Skeletal muscle tissue (tissue), 3 donors: ENCODE measurements at regions not wholly inside any gene's neighbourhood (a gene's known extent, or its start where the extent isn't known, plus 50 kb on each side); places are given as distances from the start of the nearest gene placed in this dataset.

Source experiments
- H3K27ac ChIP-seq: one replicate; pipeline ENCODE4 v1.7.0; 2013; ENCODE audit warnings: mild to moderate bottlenecking, low read depth, low read length, inconsistent platforms
- H3K27me3 ChIP-seq, 3 donors: one replicate each; pipeline ENCODE4 v1.7.0; 2013; ENCODE audit warnings: low read length in 3 of 3; ENCODE audit not compliant: control insufficient read depth in 3 of 3, insufficient read depth in 3 of 3
- H3K36me3 ChIP-seq, 3 donors: one replicate each; pipeline ENCODE4 v1.7.0; 2013; ENCODE audit warnings: low read length in 3 of 3; ENCODE audit not compliant: control insufficient read depth in 3 of 3, insufficient read depth in 3 of 3
- H3K4me1 ChIP-seq, 3 donors: one replicate each; pipeline ENCODE4 v1.7.0; 2013; ENCODE audit warnings: low read length in 3 of 3, mild to moderate bottlenecking in 3 of 3; ENCODE audit not compliant: control insufficient read depth in 3 of 3, insufficient read depth in 3 of 3
- H3K4me3 ChIP-seq, 3 donors: one replicate each; pipeline ENCODE4 v1.7.0; 2013; ENCODE audit warnings: low read length in 3 of 3
- H3K9ac ChIP-seq, 3 donors: one replicate each; pipeline ENCODE4 v1.7.0; 2013; ENCODE audit warnings: low read length in 3 of 3, mild to moderate bottlenecking in 3 of 3, moderate library complexity in 2 of 3, low read depth in 1 of 3
- H3K9me3 ChIP-seq, 3 donors: one replicate each; pipeline ENCODE4 v1.7.0; 2013; ENCODE audit warnings: low read length in 3 of 3; ENCODE audit not compliant: control insufficient read depth in 3 of 3
- donor health status: Osteomylitis.

DNA sequence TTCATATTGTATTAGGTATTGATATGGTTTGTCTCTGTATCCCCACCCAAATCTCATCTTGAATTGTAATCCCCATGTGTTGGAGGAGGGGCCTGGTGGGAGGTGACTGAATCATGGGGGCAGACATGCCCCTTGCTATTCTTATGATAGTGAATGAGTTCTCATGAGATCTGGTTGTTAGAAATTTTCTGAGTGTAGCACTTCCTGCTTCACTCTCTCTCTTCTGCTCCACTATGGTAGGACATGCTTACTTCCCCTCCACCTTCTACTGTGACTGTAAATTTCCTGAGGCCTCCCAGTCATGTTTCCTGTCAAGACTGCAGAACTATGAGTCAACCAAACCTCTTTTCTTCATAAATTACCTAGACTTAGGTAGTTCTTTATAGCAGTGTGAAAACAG, 187.4 kb upstream of the SLC24A2 start:
- Histone ChIP-seq H3K36me3 (no peaks in the 10 kb centered on the region), H3K9me3 (no peaks in the 10 kb centered on the region), H3K27me3 (no peaks in the 10 kb centered on the region), H3K27ac (no peak overlapping the region), H3K9ac (no peak overlapping the region), H3K4me3 (no peak overlapping the region), H3K4me1 (no peaks in the 10 kb centered on the region)

DNA sequence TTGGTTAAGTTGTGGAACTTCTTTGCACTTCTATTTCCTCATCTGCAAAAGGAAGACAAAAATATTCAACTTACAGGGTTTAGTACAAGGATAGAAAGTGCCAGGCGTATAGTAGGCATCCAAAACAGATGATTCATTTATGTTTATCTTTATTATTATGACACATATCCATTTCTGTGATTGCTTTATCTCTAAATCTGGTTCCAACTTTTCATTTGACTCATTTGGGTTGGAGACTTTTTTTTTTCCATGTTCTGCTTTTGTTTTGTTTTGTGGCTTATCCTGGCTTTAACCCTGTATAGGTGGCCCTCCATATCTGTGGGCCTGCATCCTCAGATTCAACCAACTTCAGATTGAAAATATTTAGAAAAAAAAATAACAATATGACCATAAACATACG, 186.7 kb upstream of the SLC24A2 start:
- no peak overlapping the region for H3K27ac ChIP-seq
- no peaks in the 10 kb centered on the region for H3K27me3 ChIP-seq
- H3K9me3 ChIP-seq: no peaks in the 10 kb centered on the region
- H3K4me3 ChIP-seq: no peak overlapping the region
- no peak overlapping the region for H3K9ac ChIP-seq
- H3K36me3 ChIP-seq: no peaks in the 10 kb centered on the region
- no peaks in the 10 kb centered on the region for H3K4me1 ChIP-seq

- Histone ChIP-seq H3K4me3 (no peak overlapping the region), H3K4me1 (no peaks in the 10 kb centered on the region), H3K9ac (no peak overlapping the region), H3K36me3 (no peaks in the 10 kb centered on the region), H3K9me3 (no peaks in the 10 kb centered on the region), H3K27ac (no peak overlapping the region), H3K27me3 (no peaks in the 10 kb centered on the region)
These were observed 180.9 kb upstream of the SLC24A2 start for GRCh38 chr9:19969721-19970120.

DNA sequence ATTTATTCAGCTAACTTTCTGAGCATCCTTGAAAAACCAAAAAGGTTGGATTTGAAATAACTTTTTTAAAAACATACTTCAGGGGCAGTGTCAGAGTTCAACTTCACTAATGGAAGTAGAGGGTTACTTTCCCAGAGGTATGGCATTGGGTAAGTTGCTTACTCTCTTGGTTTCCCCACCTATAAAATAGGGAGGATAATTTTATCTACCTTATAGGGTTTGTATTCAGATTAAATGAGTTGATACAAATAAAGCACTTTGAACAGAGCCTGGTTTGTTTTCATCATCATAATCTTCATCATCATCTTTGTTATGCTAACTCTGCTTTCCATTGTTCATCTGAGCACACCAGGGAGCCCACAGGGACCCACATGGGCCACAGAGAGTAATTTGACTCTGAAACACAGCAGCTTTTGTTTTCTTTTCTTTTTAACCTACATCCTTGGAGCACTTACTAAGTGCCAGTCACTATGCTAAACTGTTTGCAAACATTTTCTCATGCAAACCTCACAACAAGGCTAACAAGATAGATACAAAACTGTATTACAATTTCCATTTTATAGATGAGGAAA, 179.1 kb upstream of the SLC24A2 start:
- no peaks in the 10 kb centered on the region for H3K36me3 ChIP-seq
- H3K4me1 ChIP-seq: no peaks in the 10 kb centered on the region
- no peak overlapping the region for H3K4me3 ChIP-seq
- H3K27ac ChIP-seq: no peak overlapping the region
- H3K9me3 ChIP-seq: peaks cover 0 to 3% (median 0%) of the 10 kb centered on the region in 3 donors
- no peaks in the 10 kb centered on the region for H3K27me3 ChIP-seq
- H3K9ac ChIP-seq: no peak overlapping the region

DNA sequence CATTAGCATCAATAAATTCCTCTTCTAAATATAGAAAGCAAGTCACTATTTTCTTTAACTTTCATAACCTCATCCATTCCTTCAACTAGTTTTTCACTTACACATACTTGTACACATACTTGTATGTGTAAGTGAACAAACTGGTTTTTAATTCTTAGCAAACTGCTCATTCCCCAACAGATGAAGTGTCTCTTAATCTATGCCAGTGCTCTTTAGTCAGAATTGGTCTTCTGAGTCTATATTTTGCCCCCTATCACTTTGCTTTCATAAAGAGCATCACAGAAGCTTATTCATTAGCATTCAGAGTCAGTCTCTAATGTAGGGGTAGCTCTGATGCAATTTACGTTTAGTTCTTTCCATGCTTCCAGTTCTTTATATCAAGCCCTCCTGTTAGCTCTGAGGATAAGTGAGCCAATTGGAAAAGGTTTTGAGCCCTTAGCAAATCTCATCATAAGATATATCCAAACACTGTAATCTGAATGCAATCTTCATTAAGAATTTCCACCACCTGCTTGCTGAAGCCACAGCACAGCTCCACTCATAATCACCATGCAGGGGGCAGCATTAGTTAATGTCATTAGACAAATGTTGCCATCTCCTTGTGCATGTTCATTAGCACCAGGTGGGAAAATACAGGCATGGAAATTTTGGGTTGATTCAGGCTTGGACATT, 178.5 kb upstream of the SLC24A2 start:
- Histone ChIP-seq H3K4me1 (no peaks in the 10 kb centered on the region), H3K9me3 (peaks cover 0 to 3% (median 0%) of the 10 kb centered on the region in 3 donors), H3K27ac (no peak overlapping the region), H3K36me3 (no peaks in the 10 kb centered on the region), H3K9ac (no peak overlapping the region), H3K4me3 (no peak overlapping the region), H3K27me3 (no peaks in the 10 kb centered on the region)

DNA sequence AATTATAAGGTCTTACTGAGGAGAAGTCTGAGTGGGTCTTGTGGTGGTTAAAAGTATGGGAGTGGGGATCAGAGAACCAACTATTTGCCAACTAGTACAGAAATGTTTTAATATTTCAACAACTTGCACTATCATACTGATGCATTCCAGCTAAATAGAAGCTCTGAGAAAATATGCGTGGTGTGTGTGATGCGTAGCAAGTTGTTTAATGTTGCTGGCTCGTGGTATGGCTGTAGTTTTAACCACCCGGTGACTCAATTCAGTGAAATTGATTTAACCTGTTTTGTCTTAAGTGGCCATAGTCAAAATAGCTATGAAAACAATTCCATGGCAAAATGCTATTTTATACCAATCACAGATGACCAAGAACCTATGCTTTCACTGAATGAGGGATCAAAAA, 176.5 kb upstream of the SLC24A2 start:
- no peaks in the 10 kb centered on the region for H3K4me1 ChIP-seq

GRCh38 chr9:19947996-19948395, 159.2 kb upstream of the SLC24A2 start:
- Histone ChIP-seq H3K4me3 (no peak overlapping the region), H3K36me3 (no peaks in the 10 kb centered on the region), H3K27ac (no peak overlapping the region), H3K4me1 (no peaks in the 10 kb centered on the region), H3K9ac (no peak overlapping the region), H3K9me3 (peaks cover 0 to 4% (median 0%) of the 10 kb centered on the region in 3 donors), H3K27me3 (no peaks in the 10 kb centered on the region)

More for the DNA sequence above, 176.5 kb upstream of the SLC24A2 start:
- Histone ChIP-seq H3K9me3 (peaks cover 0 to 3% (median 0%) of the 10 kb centered on the region in 3 donors), H3K4me3 (no peak overlapping the region), H3K27ac (no peak overlapping the region), H3K36me3 (no peaks in the 10 kb centered on the region), H3K27me3 (no peaks in the 10 kb centered on the region), H3K9ac (no peak overlapping the region)

- Histone ChIP-seq H3K9ac (no peak overlapping the region), H3K36me3 (no peaks in the 10 kb centered on the region), H3K27me3 (no peaks in the 10 kb centered on the region), H3K4me1 (no peaks in the 10 kb centered on the region), H3K4me3 (no peak overlapping the region), H3K27ac (no peak overlapping the region), H3K9me3 (no peaks in the 10 kb centered on the region)
These were observed 157.7 kb upstream of the SLC24A2 start for GRCh38 chr9:19946441-19947109.

DNA sequence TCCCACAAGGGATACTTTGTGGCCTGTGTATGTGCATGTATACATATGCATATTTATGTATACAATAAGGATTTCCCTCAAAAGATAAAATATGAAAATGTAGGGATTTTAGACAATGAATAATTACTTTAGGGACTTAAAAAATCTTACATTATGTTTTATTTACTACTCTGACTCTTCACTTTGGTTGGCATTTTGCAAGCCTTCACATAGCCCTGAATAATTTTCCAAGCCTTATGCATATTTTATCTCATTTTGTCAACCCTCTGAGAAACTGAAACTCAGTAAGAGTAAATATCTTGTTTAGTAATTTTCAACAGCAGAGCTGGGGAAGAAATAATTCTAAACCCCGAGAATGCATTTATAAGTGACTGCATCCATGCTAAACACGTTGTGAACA, 153.0 kb upstream of the SLC24A2 start:
- no peak overlapping the region for H3K9ac ChIP-seq
- no peak overlapping the region for H3K4me3 ChIP-seq
- no peaks in the 10 kb centered on the region for H3K36me3 ChIP-seq
- no peaks in the 10 kb centered on the region for H3K27me3 ChIP-seq
- no peak overlapping the region for H3K27ac ChIP-seq
- no peaks in the 10 kb centered on the region for H3K4me1 ChIP-seq
- no peaks in the 10 kb centered on the region for H3K9me3 ChIP-seq

GRCh38 chr9:19940811-19941535, 152.1 kb upstream of the SLC24A2 start:
- H3K36me3 ChIP-seq: no peaks in the 10 kb centered on the region
- no peak overlapping the region for H3K27ac ChIP-seq

More at GRCh38 chr9:19940811-19941535, 152.1 kb upstream of the SLC24A2 start:
- no peak overlapping the region for H3K9ac ChIP-seq
- no peaks in the 10 kb centered on the region for H3K27me3 ChIP-seq
- H3K4me1 ChIP-seq: no peaks in the 10 kb centered on the region
- no peaks in the 10 kb centered on the region for H3K9me3 ChIP-seq
- H3K4me3 ChIP-seq: no peak overlapping the region
